Heart left ventricle (tissue), 16 donors: ENCODE measurements at regions not wholly inside any gene's neighbourhood (a gene's known extent, or its start where the extent isn't known, plus 50 kb on each side); places are given as distances from the start of the nearest gene placed in this dataset.

ENCODE experiments used
- ATAC-seq, 4 donors: fragments of 200-7000 bp; cut with Tn5 transposase; one replicate each; pipeline ENCODE4 v1.9.1; 2020 to 2022; ENCODE audit warnings: moderate library complexity in 4 of 4, mild to moderate bottlenecking in 3 of 4, moderate number of reproducible peaks in 1 of 4
- DNase-seq, 5 donors: peaks; one replicate each; pipeline ENCODE4 v3.0.0-alpha.2; 2020
- H3K27ac ChIP-seq, 12 donors: fragments of 200-600 bp; sonication (generic) in 4 of 12; one replicate each; pipeline versions ENCODE4 v1.5.0 to v1.8.0; 2016 to 2022; ENCODE audit warnings: mild to moderate bottlenecking in 2 of 12
- H3K27me3 ChIP-seq, 9 donors: fragments of 200-600 bp; sonication (generic) in 2 of 9; one replicate each; pipeline versions ENCODE4 v1.5.1 to v1.8.0; 2016 to 2022; ENCODE audit warnings: mild to moderate bottlenecking in 3 of 9
- H3K36me3 ChIP-seq, 9 donors: fragments of 200-600 bp; sonication (generic) in 2 of 9; one replicate each; pipeline versions ENCODE4 v1.5.0 to v1.8.0; 2018 to 2022; ENCODE audit warnings: mild to moderate bottlenecking in 2 of 9
- H3K4me1 ChIP-seq, 12 donors: fragments of 200-600 bp; sonication (generic) in 4 of 12; one replicate each; pipeline versions ENCODE4 v1.5.0 to v1.8.0; 2016 to 2022; ENCODE audit warnings: mild to moderate bottlenecking in 3 of 12
- H3K4me3 ChIP-seq, 12 donors: fragments of 200-600 bp; sonication (generic) in 4 of 12; one replicate each; pipeline versions ENCODE4 v1.5.0 to v1.8.0; 2017 to 2022; ENCODE audit warnings: mild to moderate bottlenecking in 9 of 12, moderate library complexity in 4 of 12
- H3K9me3 ChIP-seq, 12 donors: fragments of 200-600 bp; sonication (generic) in 4 of 12; one replicate each; pipeline versions ENCODE4 v1.5.0 to v1.8.0; 2016 to 2022; ENCODE audit warnings: mild to moderate bottlenecking in 1 of 12
- POLR2A ChIP-seq, 2 donors: fragments of 450-650 bp; IDR thresholded peaks; one replicate each; pipeline ENCODE4 v1.6.1; 2017; ENCODE audit warnings: antibody characterized with exemption in 2 of 2, mild to moderate bottlenecking in 2 of 2, moderate library complexity in 2 of 2
- WGBS, 4 donors: extraction: QIAGEN DNeasy Blood & Tissue Kit in 2 of 4; methylation state at CpG; one replicate each; pipeline versions ENCODE4 v1.1.5 to v1.1.7; 2013 to 2018; 5-methylcytosine and 5-hydroxymethylcytosine counted together
- intact Hi-C, 10 donors: fragments of 100-400 bp; cut with DNase I; formaldehyde crosslinking; loops; one replicate each; pipeline versions ENCODE4 v1.11.1 to v1.14.2; 2022
- TF ChIP-seq, protein P1 (sequence below), 12 donors: fragments of 200-600 bp; sonication (generic) in 4 of 12; IDR thresholded peaks; one replicate each; pipeline versions ENCODE4 v1.5.0 to v1.8.0; 2018 to 2022; ENCODE audit warnings: antibody characterized with exemption in 12 of 12, mild to moderate bottlenecking in 5 of 12
- donor health status: ischemic (EF 13 %, LVEDD 7.1; RV severe dilation, severe dysfunction).
- donor health status: healthy with polysubstance abuse.
- donor health status: DM: no; HTN: yes; CAD: no.
- donor health status: DM: no; HTN: no; CAD: no.
- donor health status: ischemic (EF 25% LVEDD 6.9; RV normal size, moderate dysfunction).
- donor health status: ischemic (EF 25% LVEDD 5.7; RV mildly dilated, moderate dysfunction).
- donor health status: healthy.
- donor health status: DM: yes; HTN: yes; CAD: no.
- donor health status: ischemic (EF 35%, LVEDD 5.7; RV mildly dilated, moderate dysfunction).
- donor health status: nonischemic (EF 11% LVEDD 7.7; RV severe dilation, severe dysfunction).
- donor health status: DM: yes; HTN: yes; CAD: no.
- donor health status: PGD.
- donor health status: ischemic (EF 29% LVEDD 5.4; RV normal size, mild dysfunction).
- donor health status: nonischemic (EF 23%, LVEDD 6.1; RV moderate dilation, normal function).

DNA sequence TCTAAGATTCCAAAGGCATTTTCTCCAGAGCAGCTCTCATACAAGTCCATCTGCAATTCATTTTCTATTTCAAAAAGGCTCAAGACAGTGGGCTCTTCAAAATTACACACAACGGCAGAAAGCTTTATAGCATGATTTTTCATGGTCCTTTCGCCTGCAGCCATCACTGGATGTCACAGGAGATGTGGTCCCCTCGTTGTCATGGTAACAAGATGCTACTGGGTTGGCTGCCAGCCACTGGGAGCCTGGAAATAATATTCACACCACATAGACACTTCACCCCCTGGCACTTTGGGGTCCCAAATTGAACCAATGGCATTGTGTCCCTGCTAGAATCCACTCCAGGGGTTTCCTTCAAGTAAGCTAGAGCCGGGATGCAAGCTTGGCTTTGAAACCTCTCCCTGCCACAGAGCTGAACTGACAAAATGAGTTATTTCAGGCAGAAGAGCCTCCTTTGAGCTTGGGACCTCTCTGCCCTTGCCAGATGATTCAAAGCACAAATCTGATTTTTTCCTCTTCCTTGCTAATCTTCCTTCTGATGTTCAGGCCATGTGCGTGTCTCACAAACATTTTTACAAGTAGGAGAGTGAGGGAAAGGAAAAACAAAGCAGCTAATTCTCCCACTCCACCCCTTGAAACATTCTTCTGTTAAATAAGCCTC lies 512.6 kb upstream of the ADAMTS9 start:
- DNase-seq (no peak), ATAC-seq (no peak)
- 85 to 94% (median 89%) methylated on average over 5 of the region's 5 CpGs for WGBS, 4 donors
- H3K27ac ChIP-seq = no peak overlapping the region
- no peaks in the 10 kb centered on the region for H3K4me1 ChIP-seq
- no peaks in the 10 kb centered on the region for H3K36me3 ChIP-seq
- intact Hi-C loops = no loop called here
- H3K27me3 ChIP-seq = no peaks in the 10 kb centered on the region
- TF ChIP-seq POLR2A (IDR thresholded peaks at IDR 0.05) = no peak
- TF ChIP-seq, protein P1, sequence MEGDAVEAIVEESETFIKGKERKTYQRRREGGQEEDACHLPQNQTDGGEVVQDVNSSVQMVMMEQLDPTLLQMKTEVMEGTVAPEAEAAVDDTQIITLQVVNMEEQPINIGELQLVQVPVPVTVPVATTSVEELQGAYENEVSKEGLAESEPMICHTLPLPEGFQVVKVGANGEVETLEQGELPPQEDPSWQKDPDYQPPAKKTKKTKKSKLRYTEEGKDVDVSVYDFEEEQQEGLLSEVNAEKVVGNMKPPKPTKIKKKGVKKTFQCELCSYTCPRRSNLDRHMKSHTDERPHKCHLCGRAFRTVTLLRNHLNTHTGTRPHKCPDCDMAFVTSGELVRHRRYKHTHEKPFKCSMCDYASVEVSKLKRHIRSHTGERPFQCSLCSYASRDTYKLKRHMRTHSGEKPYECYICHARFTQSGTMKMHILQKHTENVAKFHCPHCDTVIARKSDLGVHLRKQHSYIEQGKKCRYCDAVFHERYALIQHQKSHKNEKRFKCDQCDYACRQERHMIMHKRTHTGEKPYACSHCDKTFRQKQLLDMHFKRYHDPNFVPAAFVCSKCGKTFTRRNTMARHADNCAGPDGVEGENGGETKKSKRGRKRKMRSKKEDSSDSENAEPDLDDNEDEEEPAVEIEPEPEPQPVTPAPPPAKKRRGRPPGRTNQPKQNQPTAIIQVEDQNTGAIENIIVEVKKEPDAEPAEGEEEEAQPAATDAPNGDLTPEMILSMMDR (IDR thresholded peaks at IDR 0.05) = no peak
- H3K9me3 ChIP-seq = no peaks in the 10 kb centered on the region
- H3K4me3 ChIP-seq = no peak overlapping the region

GRCh38 chr3:65196663-65197062 lies 508.9 kb upstream of the ADAMTS9 start:
- H3K36me3 ChIP-seq = no peaks in the 10 kb centered on the region
- H3K4me3 ChIP-seq = no peak overlapping the region
- no peaks in the 10 kb centered on the region for H3K9me3 ChIP-seq
- intact Hi-C loops = no loop called here
- no peaks in the 10 kb centered on the region for H3K27me3 ChIP-seq
- DNase-seq = no peak
- WGBS, 4 donors = 52 to 65% (median 55%) methylated on average over 3 of the region's 3 CpGs
- ATAC-seq = no peak
- TF ChIP-seq POLR2A (IDR thresholded peaks at IDR 0.05) = no peak
- TF ChIP-seq, protein P1 (IDR thresholded peaks at IDR 0.05) = no peak
- H3K27ac ChIP-seq = no peak overlapping the region
- H3K4me1 ChIP-seq = no peaks in the 10 kb centered on the region

- Histone ChIP-seq H3K36me3 (no peaks in the 10 kb centered on the region), H3K4me3 (no peak overlapping the region), H3K27ac (no peak overlapping the region), H3K27me3 (no peaks in the 10 kb centered on the region), H3K9me3 (no peaks in the 10 kb centered on the region), H3K4me1 (peaks cover 0 to 6% (median 0%) of the 10 kb centered on the region in 12 donors)
- DNase-seq (no peak), ATAC-seq (no peak)
- WGBS, 4 donors = 83 to 90% (median 87%) methylated on average over 8 of the region's 8 CpGs
- intact Hi-C loops = no loop called here
- TF ChIP-seq POLR2A (IDR thresholded peaks at IDR 0.05) = no peak
- TF ChIP-seq, protein P1 (IDR thresholded peaks at IDR 0.05) = no peak
These were observed 507.6 kb upstream of the ADAMTS9 start for GRCh38 chr3:65195211-65196006.

DNA sequence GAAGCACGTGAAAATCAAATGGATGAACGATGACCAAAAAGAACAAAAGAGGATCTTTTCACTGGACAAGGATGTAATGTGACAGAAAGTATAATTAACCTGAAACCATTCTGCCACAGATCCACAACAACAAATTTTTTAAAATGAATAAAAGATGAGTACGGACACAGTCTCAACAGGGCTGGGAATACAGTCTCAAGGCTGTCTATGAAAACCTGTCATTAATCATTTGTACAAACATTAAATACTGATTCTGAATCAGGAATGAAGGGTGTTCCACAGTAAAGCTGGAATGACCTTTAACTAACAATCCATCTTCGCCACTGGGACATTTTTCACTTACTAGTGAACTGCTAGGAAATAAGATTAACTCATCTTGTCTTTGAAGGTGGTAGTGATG lies 506.9 kb upstream of the ADAMTS9 start:
- ATAC-seq = no peak
- WGBS, 4 donors = 97 to 98% (median 97%) methylated on average over 4 of the region's 4 CpGs
- Histone ChIP-seq H3K9me3 (no peaks in the 10 kb centered on the region), H3K27me3 (no peaks in the 10 kb centered on the region), H3K4me3 (no peak overlapping the region), H3K36me3 (no peaks in the 10 kb centered on the region), H3K27ac (no peak overlapping the region), H3K4me1 (peaks cover 0 to 6% (median 0%) of the 10 kb centered on the region in 12 donors)
- intact Hi-C loops = no loop called here
- no peak for TF ChIP-seq POLR2A (IDR thresholded peaks at IDR 0.05)
- TF ChIP-seq, protein P1 (IDR thresholded peaks at IDR 0.05) = no peak
- DNase-seq = no peak
